ENCODE measurements at regions not wholly inside any gene's neighbourhood (a gene's known extent, or its start where the extent isn't known, plus 50 kb on each side); places are given as distances from the start of the nearest gene placed in this dataset.

- no peaks in the 10 kb centered on the region for H3F3A ChIP-seq (ENCODE audit: low read depth)
- H3K4me1 ChIP-seq (ENCODE audit: insufficient read depth, low read length, poor library complexity, severe bottlenecking), result no peaks in the 10 kb centered on the region
- H4K20me1 ChIP-seq (ENCODE audit: insufficient read depth, low read length, poor library complexity, severe bottlenecking), result no peaks in the 10 kb centered on the region
- H3K27me3 ChIP-seq (ENCODE audit: insufficient read depth, low read length, poor library complexity, severe bottlenecking), result no peaks in the 10 kb centered on the region
- no peaks in the 10 kb centered on the region for H3K9me3 ChIP-seq (ENCODE audit: insufficient read depth, low read depth, low read length)
- H3K4me2 ChIP-seq (ENCODE audit: low read depth, low read length, poor library complexity, severe bottlenecking), result no peak overlapping the region
- no peak overlapping the region for H2AFZ ChIP-seq (ENCODE audit: low read length)
- no peaks in the 10 kb centered on the region for H3K79me2 ChIP-seq (ENCODE audit: insufficient read depth, low read length)
- no peaks in the 10 kb centered on the region for H3K9me2 ChIP-seq (replicated peaks; ENCODE audit: low read depth, low read length)
- no peaks in the 10 kb centered on the region for H3K36me3 ChIP-seq (ENCODE audit: insufficient read depth, low read length)
- no peak overlapping the region for H3K9ac ChIP-seq (ENCODE audit: low read depth, low read length, poor library complexity, severe bottlenecking)
- TF ChIP-seq CTCF (conservative IDR thresholded peaks at IDR 0.05; ENCODE audit: low read length) (no peak), EZH2phosphoT487 (IDR thresholded peaks at IDR 0.05; ENCODE audit: borderline replicate concordance) (no peak)
- H3K4me3 ChIP-seq (ENCODE audit: low read length, poor library complexity, severe bottlenecking), result no peak overlapping the region
Measured at GRCh38 chr5:42061121-42061520, 136.0 kb downstream of the FBXO4 start.

- Histone ChIP-seq H3K9me2 (replicated peaks; ENCODE audit: low read depth, low read length) (no peaks in the 10 kb centered on the region), H3K4me3 (ENCODE audit: low read length, poor library complexity, severe bottlenecking) (no peak overlapping the region), H3K36me3 (ENCODE audit: insufficient read depth, low read length) (no peaks in the 10 kb centered on the region), H3K9ac (ENCODE audit: low read depth, low read length, poor library complexity, severe bottlenecking) (no peak overlapping the region), H3K4me2 (ENCODE audit: low read depth, low read length, poor library complexity, severe bottlenecking) (no peak overlapping the region), H3K9me3 (ENCODE audit: insufficient read depth, low read depth, low read length) (no peaks in the 10 kb centered on the region), H2AFZ (ENCODE audit: low read length) (no peak overlapping the region), H3F3A (ENCODE audit: low read depth) (no peaks in the 10 kb centered on the region), H3K79me2 (ENCODE audit: insufficient read depth, low read length) (no peaks in the 10 kb centered on the region), H3K27me3 (ENCODE audit: insufficient read depth, low read length, poor library complexity, severe bottlenecking) (no peaks in the 10 kb centered on the region), H3K4me1 (ENCODE audit: insufficient read depth, low read length, poor library complexity, severe bottlenecking) (no peaks in the 10 kb centered on the region), H4K20me1 (ENCODE audit: insufficient read depth, low read length, poor library complexity, severe bottlenecking) (no peaks in the 10 kb centered on the region)
- no peak for TF ChIP-seq EZH2phosphoT487 (IDR thresholded peaks at IDR 0.05; ENCODE audit: borderline replicate concordance)
- TF ChIP-seq CTCF (conservative IDR thresholded peaks at IDR 0.05; ENCODE audit: low read length), result no peak
Measured at GRCh38 chr5:42064821-42065220, 139.7 kb downstream of the FBXO4 start.

- no peaks in the 10 kb centered on the region for H3K9me3 ChIP-seq (ENCODE audit: insufficient read depth, low read depth, low read length)
- H3K9me2 ChIP-seq (replicated peaks; ENCODE audit: low read depth, low read length), result no peaks in the 10 kb centered on the region
- H3K4me1 ChIP-seq (ENCODE audit: insufficient read depth, low read length, poor library complexity, severe bottlenecking), result no peaks in the 10 kb centered on the region
- H3K79me2 ChIP-seq (ENCODE audit: insufficient read depth, low read length), result no peaks in the 10 kb centered on the region
- no peaks in the 10 kb centered on the region for H4K20me1 ChIP-seq (ENCODE audit: insufficient read depth, low read length, poor library complexity, severe bottlenecking)
- TF ChIP-seq EZH2phosphoT487 (IDR thresholded peaks at IDR 0.05; ENCODE audit: borderline replicate concordance) (no peak), CTCF (conservative IDR thresholded peaks at IDR 0.05; ENCODE audit: low read length) (no peak)
- H3K9ac ChIP-seq (ENCODE audit: low read depth, low read length, poor library complexity, severe bottlenecking), result no peak overlapping the region
- H2AFZ ChIP-seq (ENCODE audit: low read length), result no peak overlapping the region
- H3K4me3 ChIP-seq (ENCODE audit: low read length, poor library complexity, severe bottlenecking), result no peak overlapping the region
- no peaks in the 10 kb centered on the region for H3F3A ChIP-seq (ENCODE audit: low read depth)
- no peaks in the 10 kb centered on the region for H3K36me3 ChIP-seq (ENCODE audit: insufficient read depth, low read length)
- H3K4me2 ChIP-seq (ENCODE audit: low read depth, low read length, poor library complexity, severe bottlenecking), result no peak overlapping the region
- no peaks in the 10 kb centered on the region for H3K27me3 ChIP-seq (ENCODE audit: insufficient read depth, low read length, poor library complexity, severe bottlenecking)
Measured at GRCh38 chr5:42066131-42066530, 141.1 kb downstream of the FBXO4 start.
